Muscle of back (tissue), 3 donors: ENCODE measurements at regions not wholly inside any gene's neighbourhood (a gene's known extent, or its start where the extent isn't known, plus 50 kb on each side); places are given as distances from the start of the nearest gene placed in this dataset.
A peak's percentile ranks its signal among the peaks of the same experiment; 100 is the strongest.
"Not testable (repeated sequence)": the region's sequence is repeated elsewhere in the genome, so short reads cannot be mapped to it uniquely, and the experiment has no call there.

Experiments used
- DNase-seq, 3 donors: peaks; one replicate each; pipeline versions ENCODE4 v3.0.0 to v3.0.0-alpha.2; 2013

GRCh38 chr12:29961231-29961630 is 177.5 kb upstream of the TMTC1 start:
- no peak for DNase-seq

GRCh38 chr12:29960122-29960521 is 176.4 kb upstream of the TMTC1 start:
- no peak for DNase-seq

- DNase-seq: no peak
Observed at GRCh38 chr12:29957835-29958234, 174.1 kb upstream of the TMTC1 start.

- peak in 2 of 3 donors; percentile 18 to 46 for DNase-seq
Observed at GRCh38 chr12:29945904-29946303, 162.2 kb upstream of the TMTC1 start.

- no peak for DNase-seq
Observed at GRCh38 chr12:29944269-29945000, 160.7 kb upstream of the TMTC1 start.

GRCh38 chr12:29943683-29944082 is 159.9 kb upstream of the TMTC1 start:
- DNase-seq: no peak

GRCh38 chr12:29940811-29941210 is 157.1 kb upstream of the TMTC1 start:
- no peak for DNase-seq

- no peak for DNase-seq
Observed at GRCh38 chr12:29930503-29930902, 146.8 kb upstream of the TMTC1 start.

- no peak for DNase-seq
Observed at GRCh38 chr12:29929295-29929694, 145.6 kb upstream of the TMTC1 start.

- no peak for DNase-seq
Observed at GRCh38 chr12:29921307-29921706, 137.6 kb upstream of the TMTC1 start.

GRCh38 chr12:29908157-29908556 is 124.4 kb upstream of the TMTC1 start:
- no peak for DNase-seq

- no peak for DNase-seq
Observed at GRCh38 chr12:29907461-29907860, 123.7 kb upstream of the TMTC1 start.

- no peak for DNase-seq
Observed at GRCh38 chr12:29902043-29902442, 118.3 kb upstream of the TMTC1 start.

GRCh38 chr12:29901585-29901984 is 117.8 kb upstream of the TMTC1 start:
- DNase-seq: no peak

- DNase-seq: no peak
Observed at GRCh38 chr12:29899212-29899931, 115.6 kb upstream of the TMTC1 start.

GRCh38 chr12:29895966-29896365 is 112.2 kb upstream of the TMTC1 start:
- DNase-seq: no peak

GRCh38 chr12:29893002-29893401 is 109.3 kb upstream of the TMTC1 start:
- no peak for DNase-seq

GRCh38 chr12:29891792-29892191 is 108.0 kb upstream of the TMTC1 start:
- DNase-seq: no peak

- peak in 1 of 3 donors; percentile 23 for DNase-seq
Observed at GRCh38 chr12:29889737-29890136, 106.0 kb upstream of the TMTC1 start.

- no peak for DNase-seq
Observed at GRCh38 chr12:29888777-29889176, 105.0 kb upstream of the TMTC1 start.

- DNase-seq: not testable (repeated sequence)
Observed at GRCh38 chr12:29884957-29885356, 101.2 kb upstream of the TMTC1 start.

GRCh38 chr12:29883941-29884554 is 100.3 kb upstream of the TMTC1 start:
- peak in 1 of 3 donors; percentile 7 for DNase-seq

GRCh38 chr12:29883525-29883924 is 99.8 kb upstream of the TMTC1 start:
- peak in 2 of 3 donors; percentile 13 to 23 for DNase-seq
